Urinary bladder (tissue), 3 donors: ENCODE measurements at regions not wholly inside any gene's neighbourhood (a gene's known extent, or its start where the extent isn't known, plus 50 kb on each side); places are given as distances from the start of the nearest gene placed in this dataset.
"Not testable (repeated sequence)": the region's sequence is repeated elsewhere in the genome, so short reads cannot be mapped to it uniquely, and the experiment has no call there.

ENCODE experiments used
- DNase-seq: peaks from one replicate; pipeline ENCODE4 v3.0.0-alpha.2; 2015; ENCODE audit errors: extremely low spot score
- H3K27ac ChIP-seq: one replicate; pipeline ENCODE4 v1.5.1; 2013; ENCODE audit warnings: low read depth, mild to moderate bottlenecking, moderate library complexity
- H3K36me3 ChIP-seq: one replicate; pipeline ENCODE4 v1.6.1; 2013; ENCODE audit warnings: mild to moderate bottlenecking, moderate library complexity; ENCODE audit not compliant: insufficient read depth
- H3K4me1 ChIP-seq: one replicate; pipeline ENCODE4 v1.6.1; 2013; ENCODE audit warnings: mild to moderate bottlenecking, moderate library complexity; ENCODE audit not compliant: insufficient read depth
- H3K4me3 ChIP-seq: one replicate; pipeline ENCODE4 v1.5.1; 2013; ENCODE audit warnings: low read depth, low read length
- WGBS: extraction: QIAGEN DNeasy Blood & Tissue Kit; methylation state at CpG from one replicate; pipeline ENCODE4 v1.1.7; 2013; 5-methylcytosine and 5-hydroxymethylcytosine counted together
- donor health status: healthy with polysubstance abuse.
- donor health status: healthy.

DNA sequence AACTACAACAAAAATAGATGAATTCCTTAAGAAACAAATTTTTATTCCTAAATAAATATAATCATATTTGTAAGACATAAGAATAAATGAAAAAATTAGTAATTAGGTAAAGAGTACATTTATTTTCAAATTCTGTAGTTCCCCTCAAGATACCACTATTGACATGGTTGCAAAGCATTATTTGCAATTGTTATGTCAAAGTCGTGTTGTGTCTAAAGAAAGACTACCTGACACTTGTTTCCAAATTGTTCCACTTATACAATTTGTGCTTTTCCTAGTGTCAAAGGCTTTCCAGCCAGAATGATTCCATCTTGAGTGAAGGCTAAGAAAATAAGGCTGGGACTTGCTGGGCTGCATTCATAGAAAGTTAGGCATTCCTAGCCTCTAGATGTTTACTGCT lies 278.4 kb downstream of the SPATA31A6 start:
- 72% methylated on average over 1 of the region's 1 CpG for WGBS
- not testable (repeated sequence) for H3K4me3 ChIP-seq, H3K4me1 ChIP-seq, H3K27ac ChIP-seq, H3K36me3 ChIP-seq, DNase-seq

- not testable (repeated sequence) for H3K4me1 ChIP-seq, H3K36me3 ChIP-seq, H3K27ac ChIP-seq, DNase-seq, H3K4me3 ChIP-seq
- WGBS: 29% methylated on average over 3 of the region's 3 CpGs
Measured at GRCh38 chr9:42463981-42464380, 280.5 kb downstream of the SPATA31A6 start.

DNA sequence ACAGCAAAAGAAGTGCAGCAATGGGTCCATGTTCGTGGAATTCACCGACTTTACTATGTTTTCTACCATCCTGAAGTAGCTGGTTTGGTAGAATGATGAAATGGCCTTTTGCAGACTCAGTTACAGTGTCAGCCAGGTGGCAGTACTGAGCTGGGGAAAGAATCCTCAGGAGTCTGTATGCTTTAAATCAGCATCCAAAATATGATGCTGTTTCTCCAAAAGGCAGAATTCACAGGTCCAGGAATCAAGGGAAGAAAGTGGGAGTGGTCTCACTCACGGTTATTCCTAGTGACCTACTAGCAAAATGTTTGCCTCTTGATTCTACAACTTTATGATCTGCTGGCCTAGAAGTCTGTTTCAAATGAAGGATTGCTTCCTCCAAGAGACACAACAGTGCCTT lies 287.1 kb downstream of the SPATA31A6 start:
- H3K4me1 ChIP-seq, DNase-seq, H3K4me3 ChIP-seq, H3K36me3 ChIP-seq, H3K27ac ChIP-seq: not testable (repeated sequence)
- 42% methylated on average over 3 of the region's 3 CpGs for WGBS

GRCh38 chr9:42490989-42491388 lies 307.5 kb downstream of the SPATA31A6 start:
- WGBS: 66% methylated on average over 1 of the region's 2 CpGs
- H3K27ac ChIP-seq, H3K4me1 ChIP-seq, DNase-seq, H3K36me3 ChIP-seq, H3K4me3 ChIP-seq: not testable (repeated sequence)

- not testable (repeated sequence) for H3K4me1 ChIP-seq, H3K4me3 ChIP-seq, H3K36me3 ChIP-seq, DNase-seq, H3K27ac ChIP-seq
- WGBS: 86% methylated on average over 12 of the region's 12 CpGs
Measured at GRCh38 chr9:42502620-42503264, 319.3 kb downstream of the SPATA31A6 start.

DNA sequence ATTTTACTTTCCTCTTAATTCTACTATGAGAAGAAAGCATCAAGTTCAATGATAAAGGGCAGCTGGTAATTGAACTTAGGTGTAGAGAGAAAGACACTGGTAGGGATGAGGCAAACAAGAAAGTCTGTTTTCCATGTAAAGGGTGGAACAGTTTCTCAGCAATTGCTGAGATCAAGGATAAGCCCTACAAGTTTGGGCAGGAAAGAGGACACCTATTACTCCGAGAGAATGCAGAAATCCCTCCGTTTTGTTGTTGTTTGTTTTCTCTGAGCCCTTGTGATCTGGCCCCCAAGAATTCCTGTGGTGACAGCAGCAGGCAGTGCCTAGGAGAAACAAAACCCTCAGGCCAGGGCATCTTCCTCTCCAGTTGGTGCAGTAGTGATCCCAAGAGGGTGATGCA lies 324.7 kb downstream of the SPATA31A6 start:
- not testable (repeated sequence) for DNase-seq, H3K4me3 ChIP-seq, H3K36me3 ChIP-seq, H3K27ac ChIP-seq, H3K4me1 ChIP-seq
- 42% methylated on average over 2 of the region's 2 CpGs for WGBS

DNA sequence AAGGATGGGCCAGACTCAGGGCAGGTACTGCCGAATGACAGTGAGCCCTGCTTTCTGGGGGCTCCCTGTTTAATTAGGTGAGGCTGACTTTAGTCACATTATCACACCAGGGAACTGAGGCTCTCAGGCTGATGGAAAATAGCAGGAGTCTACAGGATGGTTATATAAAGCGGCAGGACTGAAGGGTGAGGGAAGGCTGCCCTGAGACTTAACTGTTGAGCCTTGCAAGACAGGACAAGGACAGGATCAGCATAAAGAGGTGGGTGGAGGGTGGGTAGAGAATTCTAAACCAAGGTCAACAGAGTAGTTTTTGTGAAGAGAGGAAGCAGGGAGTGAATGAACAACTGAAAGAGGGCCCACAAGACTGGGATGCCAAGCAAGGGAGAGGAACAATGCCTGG lies 330.1 kb downstream of the SPATA31A6 start:
- not testable (repeated sequence) for DNase-seq, H3K4me1 ChIP-seq
- no CpG with 5 or more reads among the region's 2 CpGs for WGBS

GRCh38 chr9:42534325-42534983 lies 351.0 kb downstream of the SPATA31A6 start:
- DNase-seq: peak; percentile 1
- not testable (repeated sequence) for H3K36me3 ChIP-seq, H3K4me3 ChIP-seq, H3K27ac ChIP-seq, H3K4me1 ChIP-seq
- 55% methylated on average over 13 of the region's 13 CpGs for WGBS

More for the DNA sequence above, 330.1 kb downstream of the SPATA31A6 start:
- H3K27ac ChIP-seq, H3K4me3 ChIP-seq, H3K36me3 ChIP-seq: not testable (repeated sequence)

GRCh38 chr9:42534984-42535325 lies 351.5 kb downstream of the SPATA31A6 start:
- not testable (repeated sequence) for H3K4me1 ChIP-seq, H3K27ac ChIP-seq, H3K36me3 ChIP-seq, DNase-seq, H3K4me3 ChIP-seq
- WGBS: 43% methylated on average over 6 of the region's 6 CpGs

DNA sequence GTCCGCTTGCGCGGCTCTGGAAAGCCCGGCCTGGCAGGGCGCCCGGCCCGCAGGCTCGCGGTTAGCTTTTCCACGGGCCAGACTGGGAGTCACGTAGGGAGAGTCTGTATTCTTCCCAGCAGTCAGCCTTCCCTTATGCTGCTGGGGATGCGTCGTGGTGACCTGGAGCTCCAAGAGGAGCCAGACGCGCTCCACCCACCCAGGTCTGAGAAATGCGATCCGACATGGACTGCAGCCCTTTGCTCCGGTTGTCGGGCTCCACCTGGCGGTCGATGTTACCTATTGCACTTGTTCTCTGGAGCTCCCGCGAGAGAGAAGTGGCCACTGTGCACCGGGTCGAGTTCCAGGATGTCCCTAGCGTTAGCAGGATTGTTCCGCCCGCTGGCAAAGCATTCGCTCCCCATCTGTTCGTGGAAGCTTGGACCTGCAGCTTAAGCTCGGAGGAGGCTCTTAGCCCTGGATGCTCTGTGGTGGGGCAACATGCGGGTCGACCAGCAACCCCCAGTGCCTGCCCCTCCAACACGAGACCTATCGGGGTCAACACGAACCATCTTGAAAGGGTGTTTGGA lies 367.4 kb downstream of the SPATA31A6 start:
- not testable (repeated sequence) for H3K4me3 ChIP-seq, H3K27ac ChIP-seq, H3K4me1 ChIP-seq, H3K36me3 ChIP-seq, DNase-seq
- 10% methylated on average over 17 of the region's 36 CpGs for WGBS

DNA sequence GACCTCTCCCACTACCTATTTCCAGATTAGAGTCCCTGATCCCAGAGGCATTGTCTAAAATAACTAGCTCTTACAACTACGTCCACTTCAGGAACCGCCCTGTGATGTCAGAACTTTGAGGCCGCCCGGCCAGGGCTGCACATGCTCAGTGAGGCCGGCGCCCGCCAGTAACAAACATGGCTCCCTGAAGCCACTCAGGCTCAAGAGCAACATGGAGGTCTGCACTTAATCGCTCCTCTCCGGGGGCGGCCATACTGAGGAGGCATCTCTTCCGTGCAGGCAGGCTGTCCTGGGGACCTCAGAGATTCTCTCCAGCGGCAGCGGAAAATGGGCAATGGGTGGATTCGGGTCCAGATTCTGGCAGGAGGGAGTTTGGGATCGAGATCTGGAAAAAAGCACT lies 385.1 kb downstream of the SPATA31A6 start:
- H3K4me1 ChIP-seq, H3K27ac ChIP-seq, H3K4me3 ChIP-seq, H3K36me3 ChIP-seq, DNase-seq: not testable (repeated sequence)
- WGBS: 15% methylated on average over 7 of the region's 15 CpGs

GRCh38 chr9:42568942-42569556 lies 385.6 kb downstream of the SPATA31A6 start:
- H3K4me3 ChIP-seq, H3K27ac ChIP-seq, DNase-seq: not testable (repeated sequence)

GRCh38 chr9:42577851-42578250 lies 394.4 kb downstream of the SPATA31A6 start:
- not testable (repeated sequence) for H3K27ac ChIP-seq, H3K4me3 ChIP-seq, DNase-seq, H3K36me3 ChIP-seq, H3K4me1 ChIP-seq
- WGBS: 73% methylated on average over 6 of the region's 8 CpGs

More at GRCh38 chr9:42568942-42569556, 385.6 kb downstream of the SPATA31A6 start:
- 17% methylated on average over 15 of the region's 34 CpGs for WGBS
- H3K36me3 ChIP-seq, H3K4me1 ChIP-seq: not testable (repeated sequence)
